H9 (cell line): ENCODE measurements at regions not wholly inside any gene's neighbourhood (a gene's known extent, or its start where the extent isn't known, plus 50 kb on each side); places are given as distances from the start of the nearest gene placed in this dataset.

Source experiments
- DNase-seq: peaks from one replicate; pipeline ENCODE4 v3.0.0-alpha.2; 2017
- H2AFZ ChIP-seq: one replicate; pipeline ENCODE4 v1.6.1; 2013; ENCODE audit warnings: mild to moderate bottlenecking, low read length, control low read depth, moderate library complexity
- H2AK5ac ChIP-seq: 2 replicates; pipeline ENCODE4 v1.6.1; 2013; ENCODE audit warnings: low read length, control low read depth, mixed read lengths; ENCODE audit not compliant: insufficient read length
- H2BK120ac ChIP-seq: one replicate; pipeline ENCODE4 v1.6.1; 2013; ENCODE audit warnings: low read depth, mild to moderate bottlenecking, low read length, control low read depth, inconsistent platforms; ENCODE audit not compliant: poor library complexity, severe bottlenecking
- H2BK12ac ChIP-seq: 2 replicates; pipeline ENCODE4 v1.6.1; 2013; ENCODE audit warnings: low read length, control low read depth, mixed read lengths, low read depth; ENCODE audit not compliant: insufficient read length
- H2BK15ac ChIP-seq: 2 replicates; pipeline ENCODE4 v1.6.1; 2013; ENCODE audit warnings: low read depth, low read length, control low read depth
- H2BK20ac ChIP-seq: one replicate; pipeline ENCODE4 v1.6.1; 2013; ENCODE audit warnings: low read depth, mild to moderate bottlenecking, low read length, control low read depth, inconsistent platforms; ENCODE audit not compliant: poor library complexity, severe bottlenecking
- H2BK5ac ChIP-seq: 2 replicates; pipeline ENCODE4 v1.6.1; 2013; ENCODE audit warnings: low read length, control low read depth, mixed read lengths; ENCODE audit not compliant: insufficient read length
- H3K14ac ChIP-seq: 2 replicates; pipeline ENCODE4 v1.6.1; 2013; ENCODE audit warnings: low read length, control low read depth; ENCODE audit not compliant: insufficient read depth
- H3K18ac ChIP-seq: 2 replicates; pipeline ENCODE4 v1.6.1; 2013; ENCODE audit warnings: low read depth, mild to moderate bottlenecking, mixed read lengths, low read length, control low read depth; ENCODE audit not compliant: insufficient read length
- H3K23ac ChIP-seq: 2 replicates; pipeline ENCODE4 v1.6.1; 2013; ENCODE audit warnings: low read length, control low read depth, mixed read lengths, low read depth; ENCODE audit not compliant: insufficient read length
- H3K23me2 ChIP-seq: 2 replicates; pipeline ENCODE4 v1.6.1; 2013; ENCODE audit warnings: low read depth, mild to moderate bottlenecking, mixed read lengths, low read length, control low read depth; ENCODE audit not compliant: insufficient read length, poor library complexity, severe bottlenecking
- H3K27ac ChIP-seq: 2 replicates; pipeline ENCODE4 v1.5.1; 2013; ENCODE audit warnings: low read length, control low read depth, mixed read lengths, low read depth; ENCODE audit not compliant: insufficient read length
- H3K27me3 ChIP-seq: 2 replicates; pipeline ENCODE4 v1.6.1; 2013; ENCODE audit warnings: low read length, control low read depth, inconsistent platforms; ENCODE audit not compliant: insufficient read depth
- H3K4ac ChIP-seq: 2 replicates; pipeline ENCODE4 v1.6.1; 2013; ENCODE audit warnings: low read depth, mild to moderate bottlenecking, control low read depth, inconsistent platforms, low read length, moderate library complexity
- H3K4me1 ChIP-seq: 2 replicates; pipeline ENCODE4 v1.6.1; 2013; ENCODE audit warnings: low read length, control low read depth, inconsistent platforms; ENCODE audit not compliant: insufficient read depth
- H3K4me2 ChIP-seq: 2 replicates; pipeline ENCODE4 v1.6.1; 2013; ENCODE audit warnings: low read length, control low read depth, mixed read lengths; ENCODE audit not compliant: insufficient read length, insufficient read depth
- H3K56ac ChIP-seq: 2 replicates; pipeline ENCODE4 v1.6.1; 2013; ENCODE audit warnings: low read depth, mild to moderate bottlenecking, mixed read lengths, low read length, control low read depth; ENCODE audit not compliant: insufficient read length
- H3K79me1 ChIP-seq: 2 replicates; pipeline ENCODE4 v1.6.1; 2013; ENCODE audit warnings: low read depth, mild to moderate bottlenecking, moderate library complexity, low read length, control low read depth, inconsistent platforms; ENCODE audit not compliant: insufficient read depth, poor library complexity, severe bottlenecking
- H3K79me2 ChIP-seq: 2 replicates; pipeline ENCODE4 v1.6.1; 2013; ENCODE audit warnings: low read length, control low read depth, inconsistent platforms; ENCODE audit not compliant: insufficient read depth
- H3K9ac ChIP-seq: 2 replicates; pipeline ENCODE4 v1.6.1; 2013; ENCODE audit warnings: low read length, control low read depth, mixed read lengths; ENCODE audit not compliant: insufficient read length; ENCODE audit errors: extremely low read depth
- H3K9me3 ChIP-seq: one replicate; pipeline ENCODE4 v1.6.1; 2013; ENCODE audit warnings: low read depth, low read length, inconsistent platforms; ENCODE audit not compliant: control insufficient read depth
- H3T11ph ChIP-seq: one replicate; pipeline ENCODE4 v1.6.1; 2013; ENCODE audit warnings: mild to moderate bottlenecking, low read length, control low read depth, inconsistent platforms
- H4K20me1 ChIP-seq: one replicate; pipeline ENCODE4 v1.6.1; 2013; ENCODE audit not compliant: control insufficient read depth, insufficient read length, insufficient read depth
- H4K5ac ChIP-seq: 2 replicates; pipeline ENCODE4 v1.6.1; 2013; ENCODE audit warnings: low read depth, mild to moderate bottlenecking, mixed read lengths, low read length, control low read depth; ENCODE audit not compliant: insufficient read length
- H4K8ac ChIP-seq: replicated peaks from 2 replicates; pipeline ENCODE4 v1.6.1; 2013; ENCODE audit warnings: low read length, control low read depth, mixed read lengths, low read depth; ENCODE audit not compliant: insufficient read length
- H4K91ac ChIP-seq: 2 replicates; pipeline ENCODE4 v1.6.1; 2013; ENCODE audit warnings: low read depth, mild to moderate bottlenecking, moderate library complexity, mixed read lengths, low read length, control low read depth; ENCODE audit not compliant: insufficient read length
- H3K27ac Mint-ChIP-seq, 3 experiments: 2 replicates in 2 of 3; 3 replicates in 1 of 3; pipeline ENCODE4 v1.8.0; 2020 to 2021; ENCODE audit warnings: mixed read lengths in 3 of 3, mild to moderate bottlenecking in 1 of 3, moderate library complexity in 1 of 3
- H3K27me3 Mint-ChIP-seq: 2 replicates; pipeline ENCODE4 v1.8.0; 2021; ENCODE audit warnings: low read depth, mild to moderate bottlenecking, moderate library complexity, mixed read lengths
- H3K36me3 Mint-ChIP-seq, 3 experiments: 2 replicates in 2 of 3; 3 replicates in 1 of 3; pipeline ENCODE4 v1.8.0; 2020 to 2021; ENCODE audit warnings: low read depth in 3 of 3, mixed read lengths in 3 of 3; ENCODE audit not compliant: insufficient read depth in 1 of 3
- H3K4me1 Mint-ChIP-seq, 2 experiments: 2 replicates each; pipeline ENCODE4 v1.8.0; 2020; ENCODE audit warnings: mixed read lengths in 2 of 2
- H3K4me3 Mint-ChIP-seq, 2 experiments: 2 replicates in 1 of 2; 3 replicates in 1 of 2; pipeline ENCODE4 v1.8.0; 2020 to 2021; ENCODE audit warnings: mild to moderate bottlenecking in 2 of 2, mixed read lengths in 2 of 2, moderate library complexity in 1 of 2
- H3K9me3 Mint-ChIP-seq, 2 experiments: 2 replicates in 1 of 2; 3 replicates in 1 of 2; pipeline ENCODE4 v1.8.0; 2020; ENCODE audit warnings: mild to moderate bottlenecking in 2 of 2, mixed read lengths in 2 of 2, moderate library complexity in 1 of 2
- WGBS: extraction: QIAGEN DNeasy Blood & Tissue Kit; methylation state at CpG from one replicate; pipeline ENCODE4 v1.1.7; 2013; ENCODE audit warnings: missing lambda C conversion rate, low lambda C conversion rate, mixed read lengths; ENCODE audit not compliant: insufficient read length; ENCODE audit errors: extremely low coverage; 5-methylcytosine and 5-hydroxymethylcytosine counted together
- TF ChIP-seq, protein P1 (sequence below): fragments of 200-600 bp; sonication (generic); conservative IDR thresholded peaks from 3 replicates; pipeline ENCODE4 v1.8.0; 2021; ENCODE audit warnings: antibody characterized with exemption, mild to moderate bottlenecking

DNA sequence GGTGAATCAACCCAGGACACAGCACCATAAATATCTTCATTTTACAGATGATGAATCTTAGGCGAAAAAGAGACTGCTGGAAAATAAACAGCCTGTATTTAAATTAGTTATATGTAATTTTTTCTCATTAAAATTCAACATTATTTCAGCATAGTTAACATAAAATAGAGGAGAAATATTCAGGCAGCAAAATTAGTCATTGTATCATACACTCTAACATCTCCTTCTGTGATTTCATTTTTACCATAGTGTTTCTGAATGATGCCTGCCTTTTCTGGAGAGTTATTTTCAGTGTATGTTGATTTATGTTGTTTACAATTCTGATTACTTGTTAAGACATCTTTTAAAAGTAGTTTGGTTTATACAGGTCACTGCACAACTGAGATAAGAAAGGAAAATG is 82.3 kb upstream of the KCNIP4 start:
- Histone ChIP-seq H3K79me2 (no peaks in the 10 kb centered on the region), H3K9ac (no peak overlapping the region)
- no CpG with 5 or more reads among the region's 1 CpG for WGBS

More for the DNA sequence above, 82.3 kb upstream of the KCNIP4 start:
- Histone ChIP-seq H2BK5ac (no peak overlapping the region), H3K27me3 (no peaks in the 10 kb centered on the region), H3K23ac (no peak overlapping the region), H3K9me3 (no peaks in the 10 kb centered on the region), H3K14ac (no peak overlapping the region), H3K18ac (no peak overlapping the region), H3K4ac (no peak overlapping the region), H2BK15ac (no peak overlapping the region), H3K23me2 (no peaks in the 10 kb centered on the region), H2BK20ac (no peak overlapping the region), H3K4me1 (no peaks in the 10 kb centered on the region), H2BK120ac (no peak overlapping the region), H4K8ac (no peak overlapping the region), H4K20me1 (no peaks in the 10 kb centered on the region), H2AFZ (no peak overlapping the region), H3T11ph (no peak overlapping the region), H3K4me2 (no peak overlapping the region), H4K91ac (no peak overlapping the region), H3K56ac (no peak overlapping the region), H4K5ac (no peak overlapping the region), H3K79me1 (no peaks in the 10 kb centered on the region), H2AK5ac (no peak overlapping the region), H3K27ac (no peak overlapping the region), H2BK12ac (no peak overlapping the region)
- no peak overlapping the region for H3K27ac Mint-ChIP-seq
- TF ChIP-seq, protein P1, sequence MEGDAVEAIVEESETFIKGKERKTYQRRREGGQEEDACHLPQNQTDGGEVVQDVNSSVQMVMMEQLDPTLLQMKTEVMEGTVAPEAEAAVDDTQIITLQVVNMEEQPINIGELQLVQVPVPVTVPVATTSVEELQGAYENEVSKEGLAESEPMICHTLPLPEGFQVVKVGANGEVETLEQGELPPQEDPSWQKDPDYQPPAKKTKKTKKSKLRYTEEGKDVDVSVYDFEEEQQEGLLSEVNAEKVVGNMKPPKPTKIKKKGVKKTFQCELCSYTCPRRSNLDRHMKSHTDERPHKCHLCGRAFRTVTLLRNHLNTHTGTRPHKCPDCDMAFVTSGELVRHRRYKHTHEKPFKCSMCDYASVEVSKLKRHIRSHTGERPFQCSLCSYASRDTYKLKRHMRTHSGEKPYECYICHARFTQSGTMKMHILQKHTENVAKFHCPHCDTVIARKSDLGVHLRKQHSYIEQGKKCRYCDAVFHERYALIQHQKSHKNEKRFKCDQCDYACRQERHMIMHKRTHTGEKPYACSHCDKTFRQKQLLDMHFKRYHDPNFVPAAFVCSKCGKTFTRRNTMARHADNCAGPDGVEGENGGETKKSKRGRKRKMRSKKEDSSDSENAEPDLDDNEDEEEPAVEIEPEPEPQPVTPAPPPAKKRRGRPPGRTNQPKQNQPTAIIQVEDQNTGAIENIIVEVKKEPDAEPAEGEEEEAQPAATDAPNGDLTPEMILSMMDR, result no peak
- no peaks in the 10 kb centered on the region for H3K27me3 Mint-ChIP-seq
- no peaks in the 10 kb centered on the region; a peak in 1 of 5 replicates for H3K9me3 Mint-ChIP-seq
- DNase-seq, result no peak
- H3K4me3 Mint-ChIP-seq, result no peak overlapping the region
- H3K4me1 Mint-ChIP-seq, result peaks cover 11 to 14% of the 10 kb centered on the region in 2 experiments
- no peaks in the 10 kb centered on the region; a peak in 1 of 7 replicates for H3K36me3 Mint-ChIP-seq
